ENCODE measurements at regions not wholly inside any gene's neighbourhood (a gene's known extent, or its start where the extent isn't known, plus 50 kb on each side); places are given as distances from the start of the nearest gene placed in this dataset.

DNA sequence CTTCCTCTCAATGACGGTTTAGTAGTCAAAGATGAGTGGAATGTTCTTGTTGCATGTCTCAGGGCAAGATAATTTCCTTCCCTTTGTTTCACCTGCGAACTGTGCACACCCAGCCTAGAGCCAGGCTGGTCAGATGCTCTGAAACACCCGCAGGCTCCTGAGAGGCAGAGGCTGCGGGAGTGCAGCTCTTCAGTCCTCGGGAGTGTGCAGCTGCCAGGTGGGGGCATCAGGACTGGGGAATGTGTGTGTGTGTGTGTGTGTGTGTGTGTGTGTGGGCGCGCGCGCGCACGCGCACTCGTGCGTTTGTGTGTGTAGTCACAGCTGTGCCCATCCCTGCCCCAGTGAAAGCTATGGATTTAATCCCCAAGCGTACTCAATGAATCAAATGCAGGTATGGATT is 136.2 kb upstream of the NTM start:
- TF ChIP-seq CTCF (conservative IDR thresholded peaks at IDR 0.05 in 1 of 2, IDR thresholded peaks at IDR 0.05 in 1 of 2; ENCODE audit: low read depth in 1 of 2, low read length in 2 of 2) = no peak
- TF ChIP-seq EZH2 (IDR thresholded peaks at IDR 0.05; ENCODE audit: low read length, missing control alignments) = no peak
